HCT116 (cell line): ENCODE measurements at regions not wholly inside any gene's neighbourhood (a gene's known extent, or its start where the extent isn't known, plus 50 kb on each side); places are given as distances from the start of the nearest gene placed in this dataset.

Source experiments
- ATAC-seq: fragments of 200-7000 bp; cut with Tn5 transposase; 2 replicates; pipeline ENCODE4 v1.9.1; 2020; ENCODE audit warnings: mild to moderate bottlenecking, moderate library complexity
- BruUV-seq: library from RNA; stranded (reverse); fragments of 400-500 nt; replicated peaks from 2 replicates; lab custom pipeline; 2021; lab: Mats Ljungman, UMichigan
- CTCF ChIA-PET: fragments of 300-600 bp; sonication (Branson Sonifier 250); formaldehyde crosslinking; loops from one replicate; lab custom pipeline; 2021; ENCODE audit warnings: antibody characterized with exemption; lab: Charles Lee
- POLR2A ChIA-PET: fragments of 300-600, 350-600 bp; sonication (Branson Sonifier 250); formaldehyde crosslinking; loops from one replicate; lab custom pipeline; 2021; ENCODE audit warnings: antibody characterized with exemption; lab: Charles Lee
- RAD21 ChIA-PET, 2 experiments: fragments of 300-600 bp; sonication (Branson Sonifier 250); formaldehyde crosslinking; loops; one replicate each; lab custom pipeline; 2023; ENCODE audit warnings: low total read pairs in 2 of 2; ENCODE audit not compliant: uncharacterized antibody in 2 of 2, unreplicated experiment in 2 of 2, low non-redundant PET in 1 of 2; lab: Charles Lee
- DNase-seq: peaks from one replicate; pipeline ENCODE4 v3.0.0-alpha.2; 2010; ENCODE audit warnings: low read depth, low spot score
- H2AFZ ChIP-seq: fragments of 200-600 bp; shearing (Covaris generic), sonication (generic); 2 replicates; pipeline ENCODE4 v1.6.1; 2017; ENCODE audit warnings: low read depth, mixed run types, mixed read lengths, antibody characterized with exemption, low read length; ENCODE audit not compliant: poor library complexity, severe bottlenecking
- H3K27ac ChIP-seq: 2 replicates; pipeline ENCODE4 v1.5.1; 2012; ENCODE audit warnings: low read depth, low read length
- H3K27me3 ChIP-seq: fragments of 200-600 bp; sonication (generic); 2 replicates; pipeline ENCODE4 v1.6.1; 2016; ENCODE audit warnings: mixed run types, low read length, mixed read lengths; ENCODE audit not compliant: insufficient read depth
- H3K36me3 ChIP-seq, 2 experiments: fragments of 200-500 bp in 1 of 2; fragments of 200-600 bp in 1 of 2; sonication (Bioruptor generic) in 1 of 2; sonication (generic) in 1 of 2; 2 replicates each; pipeline versions ENCODE4 v1.5.1 to v1.6.1; 2014 to 2016; ENCODE audit warnings: low read length in 2 of 2, inconsistent platforms in 1 of 2, mixed read lengths in 1 of 2, mixed run types in 1 of 2; ENCODE audit not compliant: insufficient read depth in 2 of 2, control insufficient read depth in 1 of 2
- H3K4me1 ChIP-seq, 2 experiments: fragments of 200-600 bp in 1 of 2; sonication (generic) in 1 of 2; 2 replicates each; pipeline versions ENCODE4 v1.5.1 to v1.6.1; 2012 to 2017; ENCODE audit warnings: low read length in 2 of 2, inconsistent platforms in 1 of 2, mild to moderate bottlenecking in 1 of 2, mixed read lengths in 1 of 2, mixed run types in 1 of 2, moderate library complexity in 1 of 2; ENCODE audit not compliant: insufficient read depth in 2 of 2, control insufficient read depth in 1 of 2
- H3K4me2 ChIP-seq: fragments of 200-600 bp; sonication (generic); 2 replicates; pipeline ENCODE4 v1.6.1; 2017; ENCODE audit warnings: mixed run types, low read length, mixed read lengths
- H3K4me3 ChIP-seq, 2 experiments: fragments of 200-600 bp in 1 of 2; sonication (generic) in 1 of 2; replicated peaks in 1 of 2; 2 replicates each; pipeline ENCODE4 v1.5.1; 2011 to 2016; ENCODE audit warnings: low read length in 2 of 2, control low read depth in 1 of 2, low read depth in 1 of 2, mild to moderate bottlenecking in 1 of 2, mixed read lengths in 1 of 2, mixed run types in 1 of 2
- H3K79me2 ChIP-seq: fragments of 200-600 bp; sonication (generic); 2 replicates; pipeline ENCODE4 v1.6.1; 2017; ENCODE audit warnings: mild to moderate bottlenecking, mixed run types, low read length, moderate library complexity, mixed read lengths; ENCODE audit not compliant: insufficient read depth
- H3K9ac ChIP-seq: fragments of 200-600 bp; sonication (generic); 2 replicates; pipeline ENCODE4 v1.6.1; 2016; ENCODE audit warnings: low read length, mixed read lengths
- H3K9me2 ChIP-seq: fragments of 200-600 bp; sonication (generic), shearing (Covaris generic); 2 replicates; pipeline ENCODE4 v1.6.1; 2017; ENCODE audit warnings: mixed run types, mild to moderate bottlenecking, moderate library complexity; ENCODE audit not compliant: insufficient read depth
- H3K9me3 ChIP-seq, 2 experiments: fragments of 200-500 bp in 1 of 2; fragments of 200-600 bp in 1 of 2; sonication (Bioruptor generic) in 1 of 2; sonication (generic) in 1 of 2; 2 replicates each; pipeline ENCODE4 v1.6.1; 2014 to 2017; ENCODE audit warnings: low read length in 2 of 2, mixed read lengths in 2 of 2, inconsistent platforms in 1 of 2, low read depth in 1 of 2, mild to moderate bottlenecking in 1 of 2, mixed run types in 1 of 2, moderate library complexity in 1 of 2; ENCODE audit not compliant: control insufficient read depth in 1 of 2, insufficient read depth in 1 of 2
- H4K20me1 ChIP-seq: fragments of 200-600 bp; sonication (generic), shearing (Covaris generic); 2 replicates; pipeline ENCODE4 v1.6.1; 2017; ENCODE audit warnings: mixed run types, mild to moderate bottlenecking, moderate library complexity; ENCODE audit not compliant: insufficient read depth
- CBX3 ChIP-seq: IDR thresholded peaks from 2 replicates; pipeline ENCODE4 v1.6.1; 2012; ENCODE audit warnings: low read depth
- CEBPB ChIP-seq: IDR thresholded peaks from 2 replicates; pipeline ENCODE4 v1.6.1; 2012; ENCODE audit warnings: low read depth
- EGR1 ChIP-seq: IDR thresholded peaks from 2 replicates; pipeline ENCODE4 v1.6.1; 2012; ENCODE audit warnings: low read depth
- EZH2 ChIP-seq: fragments of 200-600 bp; sonication (generic); IDR thresholded peaks from 2 replicates; pipeline ENCODE4 v1.6.1; 2017; ENCODE audit warnings: antibody characterized with exemption, mixed run types
- EZH2phosphoT487 ChIP-seq: fragments of 200-600 bp; IDR thresholded peaks from 2 replicates; pipeline ENCODE4 v1.6.1; 2018; ENCODE audit warnings: antibody characterized with exemption, borderline replicate concordance
- FOSL1 ChIP-seq: IDR thresholded peaks from 2 replicates; pipeline ENCODE4 v1.6.1; 2012; ENCODE audit warnings: low read depth
- JUND ChIP-seq: IDR thresholded peaks from 2 replicates; pipeline ENCODE4 v1.6.1; 2012
- POLR2A ChIP-seq: IDR thresholded peaks from 2 replicates; pipeline ENCODE4 v1.7.0; 2011; ENCODE audit warnings: borderline replicate concordance; ENCODE audit not compliant: insufficient read depth, insufficient read length; ENCODE audit errors: extremely low read depth
- POLR2AphosphoS5 ChIP-seq: IDR thresholded peaks from 2 replicates; pipeline ENCODE4 v1.6.1; 2011; ENCODE audit warnings: mild to moderate bottlenecking, low read depth, low read length, moderate library complexity
- RAD21 ChIP-seq: IDR thresholded peaks from 2 replicates; pipeline ENCODE4 v1.6.1; 2012; ENCODE audit warnings: low read depth, mild to moderate bottlenecking
- SIN3A ChIP-seq: IDR thresholded peaks from 2 replicates; pipeline ENCODE4 v1.6.1; 2012; ENCODE audit warnings: low read depth
- SRF ChIP-seq: IDR thresholded peaks from 2 replicates; pipeline ENCODE4 v1.6.1; 2012; ENCODE audit warnings: low read depth
- TCF7L2 ChIP-seq: IDR thresholded peaks from 2 replicates; pipeline ENCODE4 v1.7.0; 2011; ENCODE audit warnings: borderline replicate concordance, inconsistent platforms; ENCODE audit not compliant: insufficient read depth, insufficient read length; ENCODE audit errors: extremely low read depth
- YY1 ChIP-seq: IDR thresholded peaks from 2 replicates; pipeline ENCODE4 v1.6.1; 2011; ENCODE audit warnings: low read length, low read depth, moderate library complexity, mild to moderate bottlenecking; ENCODE audit not compliant: insufficient replicate concordance; ENCODE audit errors: extremely low read depth
- ZNF274 ChIP-seq: fragments of 200-500 bp; sonication (Bioruptor generic); IDR thresholded peaks from 2 replicates; pipeline ENCODE4 v1.6.1; 2014; ENCODE audit warnings: mild to moderate bottlenecking, low read depth, low read length, inconsistent platforms
- intact Hi-C: fragments of 100-400 bp; cut with micrococcal nuclease; formaldehyde crosslinking; loops from 2 replicates; pipeline ENCODE4 v1.10.0; 2022
- TF ChIP-seq, protein P1 (sequence below): IDR thresholded peaks from 2 replicates; pipeline ENCODE4 v1.6.1; 2012
- TF ChIP-seq, protein P2 (sequence below): IDR thresholded peaks from 2 replicates; pipeline ENCODE4 v1.6.1; 2011; ENCODE audit warnings: mild to moderate bottlenecking, low read length, moderate library complexity; ENCODE audit not compliant: insufficient replicate concordance; ENCODE audit errors: extremely low read depth
- TF ChIP-seq, protein P3 (sequence below): IDR thresholded peaks from 2 replicates; pipeline ENCODE4 v1.6.1; 2012

DNA sequence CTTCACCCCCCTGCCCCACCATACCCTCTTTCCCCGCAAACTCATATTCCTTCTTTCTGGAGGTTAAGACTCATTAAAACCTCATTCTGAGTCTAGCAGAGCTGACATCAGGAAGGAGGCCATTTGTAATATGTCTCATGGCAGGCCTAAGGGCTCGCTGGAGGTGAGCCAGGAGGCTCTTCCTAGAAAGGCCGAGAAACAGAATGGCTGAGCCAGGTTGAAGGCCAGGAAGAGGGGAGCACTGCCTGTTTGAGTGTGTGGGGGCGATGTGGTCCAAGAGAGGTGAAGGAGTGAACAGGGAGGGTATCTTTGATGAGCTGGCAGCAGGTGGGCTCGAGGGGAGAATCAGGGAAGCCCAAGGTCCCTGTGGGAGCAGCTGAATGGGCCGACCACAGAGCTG is 317.3 kb downstream of the TLE3 start:
- no TSS peak for BruUV-seq
- H4K20me1 ChIP-seq = no peaks in the 10 kb centered on the region

More for the DNA sequence above, 317.3 kb downstream of the TLE3 start:
- Histone ChIP-seq H3K4me1 (peaks cover 0 to 11% of the 10 kb centered on the region in 2 experiments; a peak in 2 of 4 replicates), H2AFZ (no peak overlapping the region), H3K27me3 (no peaks in the 10 kb centered on the region), H3K4me3 (no peak overlapping the region), H3K9me3 (no peaks in the 10 kb centered on the region), H3K27ac (no peak overlapping the region), H3K79me2 (no peaks in the 10 kb centered on the region), H3K36me3 (no peaks in the 10 kb centered on the region), H3K4me2 (no peak overlapping the region), H3K9me2 (no peaks in the 10 kb centered on the region; the same call in 1 of the 2 replicates), H3K9ac (no peak overlapping the region)
- TF ChIP-seq TCF7L2 (no peak), JUND (no peak), CEBPB (no peak), EZH2 (no peak), POLR2AphosphoS5 (no peak), POLR2A (no peak), EZH2phosphoT487 (no peak), EGR1 (no peak), FOSL1 (no peak), CBX3 (no peak), ZNF274 (no peak), YY1 (no peak), SRF (no peak), RAD21 (no peak), SIN3A (no peak)
- TF ChIP-seq, protein P1, sequence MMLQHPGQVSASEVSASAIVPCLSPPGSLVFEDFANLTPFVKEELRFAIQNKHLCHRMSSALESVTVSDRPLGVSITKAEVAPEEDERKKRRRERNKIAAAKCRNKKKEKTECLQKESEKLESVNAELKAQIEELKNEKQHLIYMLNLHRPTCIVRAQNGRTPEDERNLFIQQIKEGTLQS = no peak
- TF ChIP-seq, protein P2, sequence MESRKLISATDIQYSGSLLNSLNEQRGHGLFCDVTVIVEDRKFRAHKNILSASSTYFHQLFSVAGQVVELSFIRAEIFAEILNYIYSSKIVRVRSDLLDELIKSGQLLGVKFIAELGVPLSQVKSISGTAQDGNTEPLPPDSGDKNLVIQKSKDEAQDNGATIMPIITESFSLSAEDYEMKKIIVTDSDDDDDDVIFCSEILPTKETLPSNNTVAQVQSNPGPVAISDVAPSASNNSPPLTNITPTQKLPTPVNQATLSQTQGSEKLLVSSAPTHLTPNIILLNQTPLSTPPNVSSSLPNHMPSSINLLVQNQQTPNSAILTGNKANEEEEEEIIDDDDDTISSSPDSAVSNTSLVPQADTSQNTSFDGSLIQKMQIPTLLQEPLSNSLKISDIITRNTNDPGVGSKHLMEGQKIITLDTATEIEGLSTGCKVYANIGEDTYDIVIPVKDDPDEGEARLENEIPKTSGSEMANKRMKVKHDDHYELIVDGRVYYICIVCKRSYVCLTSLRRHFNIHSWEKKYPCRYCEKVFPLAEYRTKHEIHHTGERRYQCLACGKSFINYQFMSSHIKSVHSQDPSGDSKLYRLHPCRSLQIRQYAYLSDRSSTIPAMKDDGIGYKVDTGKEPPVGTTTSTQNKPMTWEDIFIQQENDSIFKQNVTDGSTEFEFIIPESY = no peak
- TF ChIP-seq, protein P3, sequence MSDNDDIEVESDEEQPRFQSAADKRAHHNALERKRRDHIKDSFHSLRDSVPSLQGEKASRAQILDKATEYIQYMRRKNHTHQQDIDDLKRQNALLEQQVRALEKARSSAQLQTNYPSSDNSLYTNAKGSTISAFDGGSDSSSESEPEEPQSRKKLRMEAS = no peak
- POLR2A ChIA-PET = no interaction called here
- DNase-seq (no peak), ATAC-seq (no peak)
- intact Hi-C loops = no loop called here
- RAD21 ChIA-PET = no interaction called here
- CTCF ChIA-PET = no interaction called here
